Smooth muscle cell (in vitro differentiated cells): ENCODE measurements at regions not wholly inside any gene's neighbourhood (a gene's known extent, or its start where the extent isn't known, plus 50 kb on each side); places are given as distances from the start of the nearest gene placed in this dataset.
"Not testable (repeated sequence)": the region's sequence is repeated elsewhere in the genome, so short reads cannot be mapped to it uniquely, and the experiment has no call there.

Experiments used
- DNase-seq: peaks from one replicate; lab custom pipeline; 2025; ENCODE audit not compliant: unreplicated experiment; lab: John Stamatoyannopoulos, UW
- H2AFZ ChIP-seq: fragments of 200-600 bp; sonication (generic); 2 replicates; pipeline ENCODE4 v1.6.0; 2016; ENCODE audit warnings: antibody characterized with exemption, low read depth, mild to moderate bottlenecking
- H3F3A ChIP-seq: fragments of 200-600 bp; sonication (generic); 2 replicates; pipeline ENCODE4 v1.6.0; 2017; ENCODE audit warnings: antibody characterized with exemption, low read depth
- H3K27ac ChIP-seq: fragments of 200-600 bp; sonication (generic); 2 replicates; pipeline ENCODE4 v1.5.1; 2016; ENCODE audit warnings: low read depth, mild to moderate bottlenecking
- H3K27me3 ChIP-seq: fragments of 200-600 bp; sonication (generic); 2 replicates; pipeline ENCODE4 v1.6.1; 2016; ENCODE audit warnings: low read depth, mild to moderate bottlenecking
- H3K36me3 ChIP-seq: fragments of 200-600 bp; sonication (generic); 2 replicates; pipeline ENCODE4 v1.5.1; 2016; ENCODE audit warnings: low read depth
- H3K4me1 ChIP-seq: fragments of 200-600 bp; sonication (generic); 2 replicates; pipeline ENCODE4 v1.5.1; 2016; ENCODE audit warnings: low read depth
- H3K4me2 ChIP-seq: fragments of 200-600 bp; sonication (generic); 2 replicates; pipeline ENCODE4 v1.6.0; 2016; ENCODE audit warnings: mild to moderate bottlenecking
- H3K4me3 ChIP-seq: fragments of 200-600 bp; sonication (generic); 2 replicates; pipeline ENCODE4 v1.5.1; 2016; ENCODE audit warnings: mild to moderate bottlenecking
- H3K79me2 ChIP-seq: fragments of 200-600 bp; sonication (generic); 2 replicates; pipeline ENCODE4 v1.6.0; 2016; ENCODE audit warnings: low read depth, mild to moderate bottlenecking
- H3K9ac ChIP-seq: fragments of 200-600 bp; sonication (generic); 2 replicates; pipeline ENCODE4 v1.6.0; 2016; ENCODE audit warnings: low read depth
- H3K9me3 ChIP-seq: fragments of 200-600 bp; sonication (generic); replicated peaks from 2 replicates; pipeline ENCODE4 v1.5.1; 2016; ENCODE audit warnings: low read depth
- H4K20me1 ChIP-seq: fragments of 200-600 bp; sonication (generic); 2 replicates; pipeline ENCODE4 v1.6.0; 2016; ENCODE audit warnings: low read depth
- CTCF ChIP-seq: fragments of 200-600 bp; sonication (generic); IDR thresholded peaks from 2 replicates; pipeline ENCODE4 v1.5.1; 2017; ENCODE audit warnings: borderline replicate concordance, mild to moderate bottlenecking, antibody characterized with exemption; ENCODE audit not compliant: insufficient read depth, poor library complexity, severe bottlenecking
- WGBS: methylation state at CpG from one replicate; pipeline ENCODE4 v1.1.7; 2016; ENCODE audit warnings: low lambda C conversion rate; 5-methylcytosine and 5-hydroxymethylcytosine counted together

- Histone ChIP-seq H3K4me3 (no peak overlapping the region), H3K4me1 (no peaks in the 10 kb centered on the region), H3K9ac (no peak overlapping the region), H3K27ac (peak overlapping the region; percentile 33), H4K20me1 (no peaks in the 10 kb centered on the region), H3K4me2 (peak overlapping the region; percentile 31), H3F3A (peaks cover 6% of the 10 kb centered on the region), H3K9me3 (no peaks in the 10 kb centered on the region), H2AFZ (no peak overlapping the region), H3K36me3 (no peaks in the 10 kb centered on the region), H3K79me2 (no peaks in the 10 kb centered on the region), H3K27me3 (no peaks in the 10 kb centered on the region)
- 19% methylated on average over 4 of the region's 4 CpGs for WGBS
- DNase-seq = no peak
- no peak for TF ChIP-seq CTCF
Measured at GRCh38 chr15:47908950-47909670, 191.8 kb downstream of the SEMA6D start.

- not testable (repeated sequence) for H3K9me3 ChIP-seq, H3K79me2 ChIP-seq, H3K9ac ChIP-seq, H3K4me3 ChIP-seq, H4K20me1 ChIP-seq, H3K4me1 ChIP-seq, H3K36me3 ChIP-seq, DNase-seq, H3K27ac ChIP-seq, H3K27me3 ChIP-seq, H3K4me2 ChIP-seq, H2AFZ ChIP-seq, H3F3A ChIP-seq
- 89% methylated on average over 6 of the region's 6 CpGs for WGBS
Measured at GRCh38 chr15:47912910-47913309, 195.6 kb downstream of the SEMA6D start.

- WGBS = 100% methylated on average over 1 of the region's 1 CpG
- H3K4me2 ChIP-seq = no peak overlapping the region
Measured at GRCh38 chr15:47917881-47918280, 200.6 kb downstream of the SEMA6D start.

GRCh38 chr15:47918877-47919276 is 201.6 kb downstream of the SEMA6D start:
- Histone ChIP-seq H3K27me3 (no peaks in the 10 kb centered on the region), H4K20me1 (no peaks in the 10 kb centered on the region)
- no peak for TF ChIP-seq CTCF

More at GRCh38 chr15:47917881-47918280, 200.6 kb downstream of the SEMA6D start:
- H2AFZ ChIP-seq = no peak overlapping the region
- DNase-seq = no peak
- H3K9ac ChIP-seq = no peak overlapping the region
- H3F3A ChIP-seq = no peaks in the 10 kb centered on the region
- no peaks in the 10 kb centered on the region for H3K36me3 ChIP-seq
- no peak overlapping the region for H3K27ac ChIP-seq
- no peaks in the 10 kb centered on the region for H3K9me3 ChIP-seq
- H4K20me1 ChIP-seq = no peaks in the 10 kb centered on the region
- H3K4me1 ChIP-seq = no peaks in the 10 kb centered on the region
- H3K4me3 ChIP-seq = no peak overlapping the region
- H3K27me3 ChIP-seq = no peaks in the 10 kb centered on the region
- TF ChIP-seq CTCF = no peak
- no peaks in the 10 kb centered on the region for H3K79me2 ChIP-seq

More at GRCh38 chr15:47918877-47919276, 201.6 kb downstream of the SEMA6D start:
- no peak overlapping the region for H3K27ac ChIP-seq
- no peaks in the 10 kb centered on the region for H3F3A ChIP-seq
- 89% methylated on average over 3 of the region's 3 CpGs for WGBS
- no peaks in the 10 kb centered on the region for H3K79me2 ChIP-seq
- no peak for DNase-seq
- H3K4me1 ChIP-seq = no peaks in the 10 kb centered on the region
- no peak overlapping the region for H3K9ac ChIP-seq
- H3K4me3 ChIP-seq = no peak overlapping the region
- no peak overlapping the region for H3K4me2 ChIP-seq
- H2AFZ ChIP-seq = no peak overlapping the region
- H3K9me3 ChIP-seq = no peaks in the 10 kb centered on the region
- H3K36me3 ChIP-seq = no peaks in the 10 kb centered on the region
